Uterus (tissue), 3 donors: ENCODE measurements at regions not wholly inside any gene's neighbourhood (a gene's known extent, or its start where the extent isn't known, plus 50 kb on each side); places are given as distances from the start of the nearest gene placed in this dataset.

Experiments used
- DNase-seq, 2 donors: peaks; one replicate each; pipeline ENCODE4 v3.0.0-alpha.2; 2019 to 2020
- H3K27ac ChIP-seq, 2 donors: fragments of 200-600 bp; sonication (generic); 1 replicate in 1 of 2; 2 replicates in 1 of 2; pipeline ENCODE4 v1.5.1; 2016 to 2018
- H3K27me3 ChIP-seq, 2 donors: fragments of 200-600 bp; sonication (generic); one replicate each; pipeline ENCODE4 v1.5.1; 2018 to 2019; ENCODE audit warnings: control low read depth in 1 of 2
- H3K36me3 ChIP-seq, 2 donors: fragments of 200-600 bp; sonication (generic); one replicate each; pipeline ENCODE4 v1.5.1; 2019; ENCODE audit warnings: control low read depth in 1 of 2
- H3K4me1 ChIP-seq, 2 donors: fragments of 200-600 bp; sonication (generic); one replicate each; pipeline ENCODE4 v1.5.1; 2018 to 2019; ENCODE audit warnings: control low read depth in 1 of 2
- H3K4me3 ChIP-seq, 2 donors: fragments of 200-600 bp; sonication (generic); 1 replicate in 1 of 2; 2 replicates in 1 of 2; pipeline ENCODE4 v1.5.1; 2018 to 2019; ENCODE audit warnings: mild to moderate bottlenecking in 1 of 2
- H3K9me3 ChIP-seq, 2 donors: fragments of 200-600 bp; sonication (generic); one replicate each; pipeline ENCODE4 v1.5.1; 2019; ENCODE audit warnings: control low read depth in 1 of 2
- CTCF ChIP-seq, 4 experiments: fragments of 200-600 bp in 2 of 4; fragments of 450-650 bp in 2 of 4; sonication (generic) in 2 of 4; IDR thresholded peaks; one replicate each; pipeline ENCODE4 v1.5.1; 2016 to 2019; ENCODE audit warnings: antibody characterized with exemption in 4 of 4, mild to moderate bottlenecking in 2 of 4, moderate library complexity in 1 of 4
- POLR2A ChIP-seq, 2 donors: fragments of 450-650 bp; IDR thresholded peaks; one replicate each; pipeline ENCODE4 v1.6.1; 2016; ENCODE audit warnings: antibody characterized with exemption in 2 of 2, mild to moderate bottlenecking in 1 of 2, moderate library complexity in 1 of 2
- intact Hi-C: fragments of 100-400 bp; cut with DNase I; formaldehyde crosslinking; loops from one replicate; pipeline ENCODE4 v1.15.1; 2023; ENCODE audit warnings: low total_unique reads
- donor health status: DM: yes; HTN: yes; CAD: no.

- TF ChIP-seq CTCF (IDR thresholded peaks at IDR 0.05) (no peak), POLR2A (IDR thresholded peaks at IDR 0.05) (no peak)
- Histone ChIP-seq H3K4me1 (no peaks in the 10 kb centered on the region), H3K36me3 (no peaks in the 10 kb centered on the region), H3K27me3 (no peaks in the 10 kb centered on the region), H3K27ac (no peak overlapping the region), H3K9me3 (no peaks in the 10 kb centered on the region), H3K4me3 (no peak overlapping the region)
- no peak for DNase-seq
- intact Hi-C loops: no loop called here
These were observed 76.1 kb upstream of the GAP43 start for GRCh38 chr3:115547207-115547606.

GRCh38 chr3:115548611-115549010 is 74.7 kb upstream of the GAP43 start:
- H3K9me3 ChIP-seq: no peaks in the 10 kb centered on the region
- intact Hi-C loops: no loop called here
- H3K36me3 ChIP-seq: no peaks in the 10 kb centered on the region
- H3K4me3 ChIP-seq: no peak overlapping the region
- H3K27me3 ChIP-seq: no peaks in the 10 kb centered on the region
- no peak for DNase-seq
- TF ChIP-seq CTCF (IDR thresholded peaks at IDR 0.05): no peak
- no peak for TF ChIP-seq POLR2A (IDR thresholded peaks at IDR 0.05)
- H3K4me1 ChIP-seq: no peaks in the 10 kb centered on the region
- no peak overlapping the region for H3K27ac ChIP-seq

DNA sequence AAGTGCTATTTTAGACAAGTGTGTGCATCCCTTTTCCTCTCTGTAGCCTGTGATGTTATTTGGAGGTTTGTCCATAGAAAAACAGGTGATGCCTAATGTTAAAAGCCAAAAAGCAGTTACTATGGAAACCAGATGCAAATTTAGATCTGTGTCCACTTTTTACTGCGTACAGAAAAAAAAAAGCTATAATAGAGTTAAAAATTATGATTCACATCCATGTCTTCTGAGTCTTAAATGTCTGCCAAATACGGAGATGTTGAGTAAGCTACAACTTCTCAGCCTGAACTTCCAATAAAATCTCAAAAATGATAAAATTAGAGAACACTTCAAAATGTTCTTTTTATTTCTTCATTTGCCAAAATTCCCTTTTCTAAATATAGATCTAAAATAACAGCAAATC is 74.2 kb upstream of the GAP43 start:
- H3K36me3 ChIP-seq: no peaks in the 10 kb centered on the region
- intact Hi-C loops: no loop called here
- no peak for TF ChIP-seq POLR2A (IDR thresholded peaks at IDR 0.05)
- TF ChIP-seq CTCF (IDR thresholded peaks at IDR 0.05): no peak
- H3K27ac ChIP-seq: no peak overlapping the region
- H3K27me3 ChIP-seq: no peaks in the 10 kb centered on the region
- no peak for DNase-seq
- no peak overlapping the region for H3K4me3 ChIP-seq
- H3K4me1 ChIP-seq: no peaks in the 10 kb centered on the region
- H3K9me3 ChIP-seq: no peaks in the 10 kb centered on the region

DNA sequence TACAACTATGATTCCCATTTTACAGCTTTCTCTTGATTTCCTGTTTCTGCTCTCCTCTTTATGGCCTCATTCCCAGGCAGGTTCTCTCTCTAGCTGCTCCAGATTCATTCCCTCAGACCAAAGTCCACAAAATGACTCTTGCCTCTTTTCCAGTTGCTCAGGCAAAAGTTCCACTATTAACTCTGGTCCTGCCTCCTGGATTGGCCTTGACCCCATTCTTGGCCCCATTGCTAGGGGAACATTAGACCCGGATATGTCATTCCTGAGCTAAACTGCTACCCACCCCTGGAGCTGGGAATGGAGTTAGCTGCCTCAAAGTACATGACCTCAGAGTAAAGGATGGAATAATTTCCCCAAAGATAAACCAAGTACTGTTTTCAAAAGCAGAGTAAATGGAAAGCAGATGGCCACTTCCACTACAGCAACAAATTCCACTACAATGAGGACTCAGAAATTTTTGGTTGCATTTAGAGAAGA is 73.0 kb upstream of the GAP43 start:
- TF ChIP-seq CTCF (IDR thresholded peaks at IDR 0.05): no peak
- TF ChIP-seq POLR2A (IDR thresholded peaks at IDR 0.05): no peak
- intact Hi-C loops: no loop called here
- Histone ChIP-seq H3K4me3 (no peak overlapping the region), H3K9me3 (no peaks in the 10 kb centered on the region), H3K27me3 (no peaks in the 10 kb centered on the region), H3K4me1 (no peaks in the 10 kb centered on the region), H3K27ac (no peak overlapping the region), H3K36me3 (no peaks in the 10 kb centered on the region)
- no peak for DNase-seq

DNA sequence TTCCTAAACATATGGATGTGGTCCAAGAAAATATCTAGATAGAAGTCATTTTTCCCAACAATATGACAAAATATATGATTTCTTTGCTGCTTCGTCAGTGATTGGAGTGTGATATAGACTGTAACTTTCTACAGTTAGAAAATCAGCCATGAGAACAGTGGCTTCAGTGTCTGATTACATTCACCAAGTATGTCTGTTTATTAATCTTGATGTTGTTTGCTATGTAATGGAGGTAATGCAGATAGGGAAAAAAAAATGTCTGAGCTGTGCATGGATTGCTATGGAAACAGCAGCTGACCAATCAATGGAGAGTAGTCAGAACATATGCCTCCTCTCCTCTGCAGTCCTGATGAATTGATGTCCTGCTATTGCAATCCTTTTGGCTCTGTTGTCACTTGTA is 72.3 kb upstream of the GAP43 start:
- TF ChIP-seq POLR2A (IDR thresholded peaks at IDR 0.05): no peak
- TF ChIP-seq CTCF (IDR thresholded peaks at IDR 0.05): no peak
- intact Hi-C loops: no loop called here

More for the DNA sequence above, 72.3 kb upstream of the GAP43 start:
- Histone ChIP-seq H3K36me3 (no peaks in the 10 kb centered on the region), H3K9me3 (no peaks in the 10 kb centered on the region), H3K27me3 (no peaks in the 10 kb centered on the region), H3K27ac (no peak overlapping the region), H3K4me3 (no peak overlapping the region), H3K4me1 (no peaks in the 10 kb centered on the region)
- no peak for DNase-seq
